H1 (cell line): ENCODE measurements at regions not wholly inside any gene's neighbourhood (a gene's known extent, or its start where the extent isn't known, plus 50 kb on each side); places are given as distances from the start of the nearest gene placed in this dataset.

Experiments
- CEBPB ChIP-seq: IDR thresholded peaks from 2 replicates; pipeline ENCODE4 v1.6.1; 2012; ENCODE audit warnings: low read depth, low read length
- CHD7 ChIP-seq: fragments of 300-600 bp; sonication (generic); IDR thresholded peaks from 2 replicates; pipeline ENCODE4 v1.7.1; 2012; ENCODE audit warnings: low read length, moderate library complexity, mild to moderate bottlenecking, inconsistent platforms; ENCODE audit not compliant: insufficient replicate concordance
- CTBP2 ChIP-seq: IDR thresholded peaks from 2 replicates; pipeline ENCODE4 v1.7.0; 2011; ENCODE audit warnings: borderline replicate concordance, mild to moderate bottlenecking, moderate library complexity, mixed read lengths, low read length; ENCODE audit not compliant: insufficient read depth, insufficient read length
- KDM4A ChIP-seq: IDR thresholded peaks from one replicate; pipeline ENCODE4 v1.7.1; 2012; ENCODE audit warnings: low read depth, mild to moderate bottlenecking, moderate library complexity, low read length, inconsistent platforms; ENCODE audit not compliant: severe bottlenecking
- MAFK ChIP-seq: IDR thresholded peaks from 2 replicates; pipeline ENCODE4 v1.6.1; 2012; ENCODE audit warnings: low read depth, mild to moderate bottlenecking, improper control_type of control experiment, low read length
- NANOG ChIP-seq: IDR thresholded peaks from 2 replicates; pipeline ENCODE4 v1.6.1; 2011; ENCODE audit warnings: low read length, low read depth, mild to moderate bottlenecking, inconsistent platforms; ENCODE audit not compliant: insufficient read depth, poor library complexity, severe bottlenecking
- RFX5 ChIP-seq: IDR thresholded peaks from 2 replicates; pipeline ENCODE4 v1.6.1; 2011; ENCODE audit warnings: low read depth, low read length, improper control_type of control experiment, borderline replicate concordance
- TBP ChIP-seq: IDR thresholded peaks from 2 replicates; pipeline ENCODE4 v1.6.1; 2011; ENCODE audit warnings: low read depth, low read length, improper control_type of control experiment
- TEAD4 ChIP-seq: IDR thresholded peaks from 2 replicates; pipeline ENCODE4 v1.6.1; 2012; ENCODE audit warnings: low read depth, low read length, inconsistent platforms, mixed read lengths
- TF ChIP-seq, protein P1 (sequence below): IDR thresholded peaks from 2 replicates; pipeline ENCODE4 v1.6.1; 2012; ENCODE audit warnings: inconsistent platforms

- TF ChIP-seq CHD7 (no peak), TBP (no peak), CEBPB (no peak), NANOG (no peak), TEAD4 (no peak), MAFK (no peak), RFX5 (no peak), CTBP2 (no peak), KDM4A (no peak)
- TF ChIP-seq, protein P1, sequence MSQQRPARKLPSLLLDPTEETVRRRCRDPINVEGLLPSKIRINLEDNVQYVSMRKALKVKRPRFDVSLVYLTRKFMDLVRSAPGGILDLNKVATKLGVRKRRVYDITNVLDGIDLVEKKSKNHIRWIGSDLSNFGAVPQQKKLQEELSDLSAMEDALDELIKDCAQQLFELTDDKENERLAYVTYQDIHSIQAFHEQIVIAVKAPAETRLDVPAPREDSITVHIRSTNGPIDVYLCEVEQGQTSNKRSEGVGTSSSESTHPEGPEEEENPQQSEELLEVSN, result no peak
- TF ChIP-seq, all 59 proteins: peak for 0
Observed at GRCh38 chr6:11291582-11291981, 59.1 kb upstream of the NEDD9 start (continued).
